ENCODE measurements at regions not wholly inside any gene's neighbourhood (a gene's known extent, or its start where the extent isn't known, plus 50 kb on each side); places are given as distances from the start of the nearest gene placed in this dataset.

DNA sequence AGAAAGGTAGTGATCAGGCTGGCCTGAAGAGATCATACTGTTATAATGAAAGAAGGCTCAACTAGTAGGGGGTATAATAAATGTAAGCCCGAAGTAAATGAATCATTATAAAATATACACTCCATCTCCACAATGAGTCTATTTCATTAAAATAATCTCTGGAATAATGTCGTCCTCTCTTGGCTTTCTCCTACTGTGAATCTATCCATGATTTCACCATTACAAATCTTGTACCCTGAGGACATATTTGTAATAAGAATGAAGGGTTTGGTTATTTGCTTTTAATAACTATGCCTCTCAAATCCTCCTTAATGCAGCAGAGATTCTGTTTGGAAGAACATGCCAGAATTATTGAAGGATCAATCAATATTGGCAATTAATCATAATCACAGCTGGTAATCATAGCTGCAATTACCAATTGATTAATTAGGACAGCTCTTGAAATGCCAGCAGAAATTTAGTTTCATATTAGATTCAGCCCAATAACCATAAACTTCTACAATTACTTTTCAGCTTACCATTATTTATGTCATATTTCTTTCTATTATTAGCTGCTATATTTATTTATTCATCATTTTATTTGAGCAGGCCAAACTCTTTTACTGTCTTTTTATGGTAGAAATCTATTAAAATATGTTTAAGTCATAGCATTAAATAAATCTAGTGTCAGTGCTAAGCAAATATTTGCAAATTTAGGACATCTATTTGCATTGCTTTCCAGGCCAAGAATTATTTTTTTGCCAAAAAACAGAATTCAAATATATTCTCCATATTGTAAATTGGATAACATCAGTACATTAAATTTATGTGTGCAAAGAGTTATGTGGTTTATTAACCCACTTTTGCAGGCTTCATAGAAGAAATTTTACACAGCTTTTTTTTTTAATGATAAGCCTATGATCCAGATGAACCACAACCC, 588.4 kb upstream of the LRRC4C start:
- TF ChIP-seq BRCA1 (CRISPR knock-in tag; IDR thresholded peaks at IDR 0.05), result no peak
- TF ChIP-seq ZNF12 (CRISPR knock-in tag; IDR thresholded peaks at IDR 0.05), result no peak
- TF ChIP-seq, protein P1, sequence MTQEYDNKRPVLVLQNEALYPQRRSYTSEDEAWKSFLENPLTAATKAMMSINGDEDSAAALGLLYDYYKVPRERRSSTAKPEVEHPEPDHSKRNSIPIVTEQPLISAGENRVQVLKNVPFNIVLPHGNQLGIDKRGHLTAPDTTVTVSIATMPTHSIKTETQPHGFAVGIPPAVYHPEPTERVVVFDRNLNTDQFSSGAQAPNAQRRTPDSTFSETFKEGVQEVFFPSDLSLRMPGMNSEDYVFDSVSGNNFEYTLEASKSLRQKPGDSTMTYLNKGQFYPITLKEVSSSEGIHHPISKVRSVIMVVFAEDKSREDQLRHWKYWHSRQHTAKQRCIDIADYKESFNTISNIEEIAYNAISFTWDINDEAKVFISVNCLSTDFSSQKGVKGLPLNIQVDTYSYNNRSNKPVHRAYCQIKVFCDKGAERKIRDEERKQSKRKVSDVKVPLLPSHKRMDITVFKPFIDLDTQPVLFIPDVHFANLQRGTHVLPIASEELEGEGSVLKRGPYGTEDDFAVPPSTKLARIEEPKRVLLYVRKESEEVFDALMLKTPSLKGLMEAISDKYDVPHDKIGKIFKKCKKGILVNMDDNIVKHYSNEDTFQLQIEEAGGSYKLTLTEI (CRISPR knock-in tag; conservative IDR thresholded peaks at IDR 0.05), result no peak
- no peak for TF ChIP-seq SRSF1 (optimal IDR thresholded peaks at IDR 0.05; ENCODE audit: low read depth, low read length)
